OCI-LY7 (cell line): ENCODE measurements at regions not wholly inside any gene's neighbourhood (a gene's known extent, or its start where the extent isn't known, plus 50 kb on each side); places are given as distances from the start of the nearest gene placed in this dataset.

Experiments used
- BruUV-seq: library from RNA; stranded (reverse); fragments of 400-500 nt; replicated peaks from 2 replicates; lab custom pipeline; 2021; lab: Mats Ljungman, UMichigan
- CTCF ChIA-PET: fragments of 300-600 bp; sonication (Branson Sonifier 250); formaldehyde crosslinking; loops from one replicate; lab custom pipeline; 2022; ENCODE audit warnings: antibody characterized with exemption; ENCODE audit not compliant: unreplicated experiment; lab: Charles Lee
- POLR2A ChIA-PET: fragments of 300-600 bp; sonication (Branson Sonifier 250); formaldehyde crosslinking; loops from one replicate; lab custom pipeline; 2022; ENCODE audit warnings: antibody characterized with exemption; lab: Charles Lee
- DNase-seq: peaks from one replicate; pipeline ENCODE4 v3.0.0-alpha.2; 2015; ENCODE audit warnings: low spot score
- H2AFZ ChIP-seq: fragments of 200-600 bp; sonication (generic), shearing (Covaris generic); 2 replicates; pipeline ENCODE4 v1.6.1; 2014; ENCODE audit warnings: mild to moderate bottlenecking, antibody characterized with exemption, low read length, moderate library complexity
- H3K27ac ChIP-seq: fragments of 200-600 bp; sonication (generic); 2 replicates; pipeline ENCODE4 v1.5.1; 2014; ENCODE audit warnings: mixed run types, low read depth, mild to moderate bottlenecking, moderate library complexity, low read length, inconsistent platforms; ENCODE audit not compliant: poor library complexity, severe bottlenecking
- H3K36me3 ChIP-seq: fragments of 200-600 bp; sonication (generic); 2 replicates; pipeline ENCODE4 v1.6.1; 2014; ENCODE audit warnings: mild to moderate bottlenecking, antibody characterized with exemption, low read length, moderate library complexity, mixed read lengths; ENCODE audit not compliant: insufficient read depth
- H3K4me1 ChIP-seq: fragments of 200-600 bp; sonication (generic); 2 replicates; pipeline ENCODE4 v1.5.1; 2014; ENCODE audit warnings: mild to moderate bottlenecking, low read length; ENCODE audit not compliant: insufficient read depth, poor library complexity, severe bottlenecking
- H3K4me2 ChIP-seq: fragments of 200-600 bp; sonication (generic); 2 replicates; pipeline ENCODE4 v1.6.1; 2014; ENCODE audit warnings: mild to moderate bottlenecking, low read length
- H3K4me3 ChIP-seq: fragments of 200-600 bp; sonication (generic); 2 replicates; pipeline ENCODE4 v1.5.1; 2014; ENCODE audit warnings: mild to moderate bottlenecking, low read depth, low read length; ENCODE audit not compliant: poor library complexity, severe bottlenecking
- H3K79me2 ChIP-seq: fragments of 200-600 bp; sonication (generic); 2 replicates; pipeline ENCODE4 v1.6.1; 2016; ENCODE audit warnings: low read depth, mild to moderate bottlenecking, low read length, moderate library complexity, mixed read lengths; ENCODE audit not compliant: insufficient read depth
- H3K9me2 ChIP-seq: fragments of 200-600 bp; sonication (generic); 2 replicates; pipeline ENCODE4 v1.6.1; 2016; ENCODE audit warnings: mild to moderate bottlenecking, low read length, mixed read lengths; ENCODE audit not compliant: insufficient read depth
- H3K9me3 ChIP-seq: fragments of 200-600 bp; sonication (generic); 2 replicates; pipeline ENCODE4 v1.6.1; 2014; ENCODE audit warnings: mild to moderate bottlenecking, mixed run types, low read length, mixed read lengths
- H4K20me1 ChIP-seq: fragments of 200-600 bp; sonication (generic); 2 replicates; pipeline ENCODE4 v1.6.1; 2014; ENCODE audit warnings: mild to moderate bottlenecking, antibody characterized with exemption, low read length, moderate library complexity, mixed read lengths; ENCODE audit not compliant: insufficient read depth
- EZH2phosphoT487 ChIP-seq: fragments of 200-600 bp; sonication (generic); IDR thresholded peaks from 2 replicates; pipeline ENCODE4 v1.6.1; 2018; ENCODE audit warnings: low read depth, borderline replicate concordance, mild to moderate bottlenecking, mixed run types, antibody characterized with exemption, low read length, moderate library complexity, mixed read lengths
- intact Hi-C: fragments of 100-400 bp; cut with micrococcal nuclease; formaldehyde crosslinking; loops from one replicate; pipeline ENCODE4 v1.10.0; 2022; ENCODE audit not compliant: unreplicated experiment
- TF ChIP-seq, protein P1 (sequence below): fragments of 200-600 bp; sonication (generic); conservative IDR thresholded peaks from 2 replicates; pipeline ENCODE4 v1.5.1; 2014; ENCODE audit warnings: mild to moderate bottlenecking, antibody characterized with exemption, low read length, moderate library complexity, mixed read lengths

GRCh38 chr10:44301781-44302355 lies 83.0 kb downstream of the CXCL12 start:
- ChIA-PET POLR2A (interaction anchor here (0.6 kb wide), 1 partner anchor 838 kb away, joined by 4 read pairs; no protein-coding TSS in a partner anchor), CTCF (no interaction called here)
- H3K4me2 ChIP-seq, result no peak overlapping the region
- H4K20me1 ChIP-seq, result no peaks in the 10 kb centered on the region
- H3K4me1 ChIP-seq, result no peaks in the 10 kb centered on the region
- intact Hi-C loops, result no loop called here
- no peaks in the 10 kb centered on the region for H3K79me2 ChIP-seq
- no peaks in the 10 kb centered on the region for H3K36me3 ChIP-seq
- no TSS peak for BruUV-seq
- no peaks in the 10 kb centered on the region; the same call in 1 of the 2 replicates for H3K9me3 ChIP-seq
- no peak overlapping the region for H3K4me3 ChIP-seq
- TF ChIP-seq, protein P1, sequence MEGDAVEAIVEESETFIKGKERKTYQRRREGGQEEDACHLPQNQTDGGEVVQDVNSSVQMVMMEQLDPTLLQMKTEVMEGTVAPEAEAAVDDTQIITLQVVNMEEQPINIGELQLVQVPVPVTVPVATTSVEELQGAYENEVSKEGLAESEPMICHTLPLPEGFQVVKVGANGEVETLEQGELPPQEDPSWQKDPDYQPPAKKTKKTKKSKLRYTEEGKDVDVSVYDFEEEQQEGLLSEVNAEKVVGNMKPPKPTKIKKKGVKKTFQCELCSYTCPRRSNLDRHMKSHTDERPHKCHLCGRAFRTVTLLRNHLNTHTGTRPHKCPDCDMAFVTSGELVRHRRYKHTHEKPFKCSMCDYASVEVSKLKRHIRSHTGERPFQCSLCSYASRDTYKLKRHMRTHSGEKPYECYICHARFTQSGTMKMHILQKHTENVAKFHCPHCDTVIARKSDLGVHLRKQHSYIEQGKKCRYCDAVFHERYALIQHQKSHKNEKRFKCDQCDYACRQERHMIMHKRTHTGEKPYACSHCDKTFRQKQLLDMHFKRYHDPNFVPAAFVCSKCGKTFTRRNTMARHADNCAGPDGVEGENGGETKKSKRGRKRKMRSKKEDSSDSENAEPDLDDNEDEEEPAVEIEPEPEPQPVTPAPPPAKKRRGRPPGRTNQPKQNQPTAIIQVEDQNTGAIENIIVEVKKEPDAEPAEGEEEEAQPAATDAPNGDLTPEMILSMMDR, result no peak
- TF ChIP-seq EZH2phosphoT487, result no peak
- DNase-seq, result no peak
- H3K9me2 ChIP-seq, result no peaks in the 10 kb centered on the region
- H3K27ac ChIP-seq, result no peak overlapping the region
- H2AFZ ChIP-seq, result no peak overlapping the region

GRCh38 chr10:44300666-44301649 lies 83.9 kb downstream of the CXCL12 start:
- Histone ChIP-seq H3K4me2 (no peak overlapping the region), H3K4me3 (no peak overlapping the region), H2AFZ (no peak overlapping the region), H3K9me3 (no peaks in the 10 kb centered on the region; the same call in 1 of the 2 replicates), H3K9me2 (no peaks in the 10 kb centered on the region), H3K79me2 (no peaks in the 10 kb centered on the region), H3K4me1 (no peaks in the 10 kb centered on the region), H4K20me1 (no peaks in the 10 kb centered on the region), H3K27ac (no peak overlapping the region), H3K36me3 (no peaks in the 10 kb centered on the region)
- BruUV-seq, result no TSS peak
- POLR2A ChIA-PET, result interaction anchor here (0.6 kb wide), 1 partner anchor 837 kb away, joined by 4 read pairs; no protein-coding TSS in a partner anchor
- TF ChIP-seq, protein P1, result no peak
- no peak for TF ChIP-seq EZH2phosphoT487
- intact Hi-C loops, result no loop called here
- DNase-seq, result no peak
- CTCF ChIA-PET, result no interaction called here

DNA sequence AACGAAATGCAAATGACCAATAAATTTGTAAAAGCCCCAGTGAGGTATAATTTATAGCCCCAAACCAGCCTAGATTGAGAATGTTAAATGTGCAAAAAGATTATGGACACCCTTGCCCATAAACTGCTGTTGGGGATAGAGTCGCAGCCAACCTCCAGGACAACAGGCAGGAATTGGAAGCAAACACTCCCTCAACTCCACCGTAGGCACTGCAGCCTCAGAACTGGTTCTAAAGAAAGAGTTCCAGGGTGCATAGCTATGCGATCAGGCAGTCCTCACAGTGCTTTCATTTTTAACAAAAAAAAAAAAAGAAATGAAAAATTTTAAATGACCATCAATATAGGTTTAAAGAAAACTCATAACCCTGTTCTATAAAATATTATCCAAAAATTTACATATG lies 86.2 kb downstream of the CXCL12 start:
- intact Hi-C loops, result no loop called here
- Histone ChIP-seq H2AFZ (no peak overlapping the region), H4K20me1 (no peaks in the 10 kb centered on the region), H3K9me3 (no peaks in the 10 kb centered on the region), H3K9me2 (no peaks in the 10 kb centered on the region), H3K4me1 (no peaks in the 10 kb centered on the region), H3K27ac (no peak overlapping the region), H3K4me3 (no peak overlapping the region), H3K4me2 (no peak overlapping the region), H3K79me2 (no peaks in the 10 kb centered on the region), H3K36me3 (no peaks in the 10 kb centered on the region)
- POLR2A ChIA-PET, result interaction anchor here (0.7 kb wide), 2 partner anchors 911 to 1468 kb away, joined by 3 to 4 read pairs; no protein-coding TSS in a partner anchor
- no TSS peak for BruUV-seq
- TF ChIP-seq, protein P1, result no peak
- no peak for TF ChIP-seq EZH2phosphoT487
- CTCF ChIA-PET, result no interaction called here
- no peak for DNase-seq
